Testis (tissue), 2 donors: ENCODE measurements at regions not wholly inside any gene's neighbourhood (a gene's known extent, or its start where the extent isn't known, plus 50 kb on each side); places are given as distances from the start of the nearest gene placed in this dataset.

Source experiments
- CTCF ChIP-seq, 3 experiments: fragments of 450-650 bp in 2 of 3; fragments of 200-600 bp in 1 of 3; sonication (generic) in 1 of 3; IDR thresholded peaks; one replicate each; pipeline ENCODE4 v1.5.1; 2016 to 2019; ENCODE audit warnings: antibody characterized with exemption in 3 of 3, mild to moderate bottlenecking in 2 of 3, moderate library complexity in 1 of 3
- POLR2A ChIP-seq: fragments of 450-650 bp; IDR thresholded peaks from one replicate; pipeline ENCODE4 v1.6.1; 2017; ENCODE audit warnings: antibody characterized with exemption, mild to moderate bottlenecking, moderate library complexity

GRCh38 chr3:124257336-124257864 is 265.5 kb upstream of the ROPN1 start:
- TF ChIP-seq CTCF (IDR thresholded peaks at IDR 0.05) (no peak), POLR2A (no peak)
